Activated CD4-positive, alpha-beta T cell treated with anti-CD3 and anti-CD28 coated beads, Interleukin-2, amount 50 U/mL, for 1 hour (primary cell): ENCODE measurements at regions not wholly inside any gene's neighbourhood (a gene's known extent, or its start where the extent isn't known, plus 50 kb on each side); places are given as distances from the start of the nearest gene placed in this dataset.

Source experiments
- DNase-seq: peaks from one replicate; pipeline ENCODE4 v3.0.0-alpha.2; 2020

DNA sequence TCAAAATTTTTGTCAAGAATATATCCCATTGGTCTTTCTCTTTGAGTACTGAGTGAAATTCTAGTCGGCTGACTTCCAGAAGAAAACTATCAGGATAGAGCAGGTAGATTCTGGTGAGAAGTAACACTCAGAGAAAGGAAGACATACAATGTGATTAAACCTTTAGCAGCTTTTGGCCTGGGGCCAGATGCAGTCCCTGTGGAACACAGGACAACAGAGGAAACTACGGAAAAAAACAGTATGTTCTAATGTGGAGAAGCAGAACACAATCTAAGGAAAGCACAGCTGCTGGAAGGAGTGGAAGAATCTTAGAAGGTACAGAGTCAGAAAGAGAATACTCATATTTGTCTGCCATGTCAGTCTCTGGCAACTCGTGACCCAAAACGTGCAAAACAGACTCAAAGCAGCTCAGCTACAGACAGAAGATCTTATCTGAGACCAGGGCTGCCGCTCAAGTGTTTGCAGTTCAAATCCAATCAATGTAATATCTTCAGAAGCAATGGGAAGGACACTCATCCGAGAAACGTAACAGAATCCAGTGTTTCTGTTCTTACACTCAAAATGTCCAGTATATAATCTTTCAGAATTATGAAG is 283.8 kb downstream of the MRPL39 start:
- DNase-seq, result no peak

DNA sequence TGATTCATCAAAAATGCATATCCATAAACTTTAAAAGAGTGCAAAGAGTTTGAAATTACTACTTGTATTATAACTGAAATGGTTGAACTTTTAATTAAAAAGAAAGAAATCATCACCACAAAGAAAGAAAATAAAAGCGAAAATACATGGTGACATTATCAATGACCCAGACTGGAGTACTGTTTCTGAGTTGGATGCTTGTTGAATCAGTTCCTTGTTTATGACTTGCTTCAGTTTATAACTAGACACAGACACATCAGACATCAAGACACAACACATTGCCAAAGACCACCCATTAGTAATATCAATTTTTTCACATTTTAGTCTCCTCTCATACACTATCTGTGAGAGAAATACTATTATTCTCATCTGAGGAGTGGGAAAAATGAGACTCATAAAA is 293.0 kb downstream of the MRPL39 start:
- no peak for DNase-seq

DNA sequence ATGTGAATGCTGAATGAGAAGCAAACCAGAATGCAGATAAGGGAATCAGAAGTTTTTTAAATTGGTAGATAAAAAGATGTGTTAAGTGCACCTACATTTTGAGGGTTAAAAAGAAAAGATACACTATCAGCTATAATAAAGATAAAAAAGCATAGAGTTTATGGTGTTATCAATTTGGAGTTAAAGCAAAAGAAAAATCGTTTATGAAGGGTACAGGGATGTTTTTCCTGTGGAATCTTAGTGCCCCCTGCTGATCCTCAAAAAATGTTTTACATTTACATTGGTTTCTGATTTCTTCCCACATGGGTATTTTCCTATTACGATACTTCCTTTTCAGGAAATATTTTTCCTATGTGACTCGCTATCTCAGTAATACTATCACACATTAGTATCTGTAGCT is 293.5 kb downstream of the MRPL39 start:
- DNase-seq, result no peak

DNA sequence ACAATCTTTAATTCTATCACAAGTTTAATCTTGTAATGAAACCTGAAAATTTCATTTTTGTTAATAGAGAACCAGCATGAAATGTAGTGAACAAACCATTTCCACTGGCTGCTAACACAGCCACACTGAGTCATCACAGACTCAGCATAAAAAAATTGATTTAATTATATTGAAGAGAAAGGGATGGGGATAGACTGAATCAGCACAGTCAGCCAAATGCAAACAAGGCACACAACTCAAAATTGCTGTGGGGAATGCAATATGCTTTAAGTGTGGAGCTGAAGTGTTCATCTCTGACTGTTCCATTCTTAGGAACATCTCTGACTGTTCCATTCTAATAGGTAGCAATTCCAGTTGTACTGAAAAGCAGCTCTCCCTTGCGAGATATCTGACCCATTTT is 299.8 kb downstream of the MRPL39 start:
- no peak for DNase-seq

DNA sequence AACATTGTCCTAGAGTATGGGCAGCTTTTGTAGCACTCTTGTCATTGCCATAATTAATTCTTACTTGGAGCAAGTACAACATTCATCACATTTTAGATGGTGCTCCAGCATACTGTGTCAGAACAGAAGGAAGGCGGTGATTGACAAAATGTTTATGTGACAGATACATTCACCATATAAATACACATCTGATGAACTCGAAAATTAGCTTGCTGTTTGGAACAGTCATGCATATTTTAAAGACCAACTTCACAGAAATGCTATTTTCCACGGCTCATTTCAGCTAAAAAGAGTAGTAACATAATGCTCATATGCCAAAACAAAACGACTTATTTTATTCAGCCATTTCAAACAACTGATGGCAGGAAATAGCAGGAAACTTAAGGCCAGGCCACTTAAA is 302.7 kb downstream of the MRPL39 start:
- DNase-seq, result no peak

DNA sequence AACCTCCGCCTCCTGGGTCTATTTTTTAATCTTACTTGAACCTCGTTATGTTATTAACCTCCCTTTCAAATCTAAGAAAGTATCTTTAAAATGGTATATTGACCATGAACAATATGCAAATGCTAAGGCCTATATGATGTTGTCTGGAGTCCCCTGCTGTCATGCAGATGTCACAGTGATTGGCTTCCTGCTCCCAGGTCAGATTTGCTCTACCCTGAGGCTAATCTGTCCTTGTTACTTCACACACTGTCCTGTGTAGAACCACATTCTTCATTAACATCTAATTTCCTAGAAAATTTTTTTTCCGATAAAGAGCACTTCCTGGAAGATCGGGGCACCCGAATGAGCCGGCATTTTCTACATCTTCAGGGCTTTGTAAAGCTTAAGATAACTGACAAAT is 306.6 kb downstream of the MRPL39 start:
- DNase-seq, result no peak

DNA sequence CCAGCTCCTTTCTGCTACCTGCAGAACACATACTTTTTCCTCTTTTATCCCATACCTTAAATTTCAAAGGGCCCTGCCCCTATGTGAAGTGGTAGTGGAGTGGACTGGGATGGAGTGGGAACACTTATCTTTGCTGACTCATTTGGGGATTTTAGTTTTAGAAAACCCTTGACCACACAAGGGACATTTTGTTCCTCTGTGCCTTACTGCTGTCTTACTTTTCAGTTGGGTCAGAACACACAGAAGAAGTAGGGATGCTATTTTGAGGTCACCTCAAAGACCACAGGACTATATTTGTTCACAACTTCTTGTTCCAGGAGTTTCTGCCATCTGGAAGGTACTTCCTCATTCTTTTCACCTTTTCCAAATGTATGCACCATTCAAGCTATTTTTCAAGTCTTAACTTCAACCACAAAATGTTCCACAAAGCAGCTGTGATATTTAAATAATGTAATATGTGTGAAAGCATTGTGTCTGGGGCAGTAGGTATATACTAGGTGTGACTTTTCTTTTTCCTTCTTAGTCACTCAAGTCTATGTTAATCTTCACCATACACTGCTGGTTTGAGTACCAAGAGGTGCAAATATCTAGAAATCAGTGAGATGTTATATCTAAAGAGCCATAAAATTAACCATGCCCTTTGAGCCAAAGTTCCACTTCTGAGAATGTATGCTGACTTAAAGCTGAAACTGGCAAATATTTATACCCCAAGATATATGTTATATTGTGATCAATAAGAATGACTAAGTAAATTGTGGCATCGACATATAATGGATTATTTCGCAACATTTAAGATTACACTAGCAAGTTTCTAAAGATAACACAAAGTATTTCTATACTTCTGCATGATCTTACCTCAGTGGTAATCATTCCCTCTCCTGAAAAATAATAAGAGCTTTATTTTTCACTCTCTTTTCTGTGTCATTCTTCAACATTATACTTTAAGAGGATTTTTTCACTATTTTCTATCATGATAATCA is 308.5 kb downstream of the MRPL39 start:
- no peak for DNase-seq

DNA sequence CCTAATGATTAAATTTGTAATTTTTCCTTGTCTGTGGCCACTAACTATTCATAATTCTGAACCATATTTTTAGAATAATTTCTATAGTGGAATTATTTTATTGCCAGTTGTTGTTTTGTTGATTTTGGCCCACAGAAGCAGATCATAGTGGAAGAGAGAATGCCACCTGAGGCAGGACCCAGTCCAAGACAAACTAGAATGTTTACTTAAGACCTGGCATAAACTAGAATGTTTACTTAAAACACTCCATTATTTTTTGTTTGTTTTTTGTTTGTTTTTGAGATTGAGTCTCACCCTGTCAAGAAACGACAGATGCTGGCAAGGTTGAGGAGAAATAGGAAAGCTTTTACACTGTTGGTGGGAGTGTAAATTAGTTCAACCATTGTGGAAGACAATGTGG is 310.2 kb downstream of the MRPL39 start:
- no peak for DNase-seq

DNA sequence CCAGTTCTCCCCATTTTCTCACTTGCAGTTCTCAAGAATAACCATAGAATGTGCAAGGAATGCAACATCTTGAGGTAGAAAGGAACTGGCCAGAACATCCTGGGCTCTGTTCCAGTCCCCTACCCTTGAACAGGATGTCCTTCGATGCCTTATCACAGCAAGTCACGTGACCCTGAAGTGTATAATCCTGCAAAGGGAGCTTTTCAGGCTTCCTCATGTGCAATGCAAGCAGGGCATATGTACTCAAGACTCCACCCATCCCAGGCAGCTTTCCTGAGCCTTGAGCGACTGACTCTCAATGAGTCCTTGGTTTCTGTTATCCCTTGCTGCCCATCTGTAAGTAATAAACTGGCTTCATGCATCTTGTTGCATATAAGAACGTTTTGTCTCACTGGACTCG is 311.0 kb downstream of the MRPL39 start:
- no peak for DNase-seq

DNA sequence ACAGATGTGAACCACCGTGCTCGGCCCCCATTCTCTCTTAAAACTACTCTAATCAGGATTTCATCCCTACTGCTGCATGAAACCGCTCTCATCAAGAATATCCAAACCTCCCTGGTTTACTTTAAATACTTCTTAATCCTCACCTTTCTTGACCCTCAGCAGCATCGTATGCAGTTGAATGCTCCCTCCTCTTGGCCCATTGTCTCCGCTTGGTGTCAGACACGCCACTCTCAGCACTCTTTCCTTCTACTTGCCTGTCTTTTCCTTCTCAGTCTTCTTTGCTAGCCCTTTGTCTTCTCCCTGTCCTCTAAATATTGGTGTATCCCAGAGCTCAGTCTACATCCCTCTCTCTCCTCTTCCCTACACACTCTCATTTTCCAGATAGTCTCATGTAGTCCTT is 314.9 kb downstream of the MRPL39 start:
- no peak for DNase-seq

DNA sequence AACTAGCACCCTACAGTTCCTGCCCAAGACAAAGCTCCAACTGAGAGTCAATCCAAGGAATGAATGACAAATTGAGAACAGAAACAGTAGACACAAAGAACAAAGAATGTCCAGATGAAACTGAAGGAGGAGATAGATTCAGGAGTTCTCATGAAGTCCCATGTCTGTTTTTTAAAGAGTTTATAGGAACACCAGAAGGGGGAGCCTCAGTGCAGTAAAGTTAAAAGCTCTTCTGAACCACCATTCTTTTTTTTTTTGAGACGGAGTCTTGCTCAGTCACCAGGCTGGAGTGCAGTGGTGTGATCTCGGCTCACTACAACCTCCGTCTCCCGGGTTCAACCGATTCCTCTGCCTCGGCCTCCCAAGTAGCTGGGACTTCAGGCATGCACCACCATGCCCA is 323.6 kb downstream of the MRPL39 start:
- DNase-seq, result no peak

DNA sequence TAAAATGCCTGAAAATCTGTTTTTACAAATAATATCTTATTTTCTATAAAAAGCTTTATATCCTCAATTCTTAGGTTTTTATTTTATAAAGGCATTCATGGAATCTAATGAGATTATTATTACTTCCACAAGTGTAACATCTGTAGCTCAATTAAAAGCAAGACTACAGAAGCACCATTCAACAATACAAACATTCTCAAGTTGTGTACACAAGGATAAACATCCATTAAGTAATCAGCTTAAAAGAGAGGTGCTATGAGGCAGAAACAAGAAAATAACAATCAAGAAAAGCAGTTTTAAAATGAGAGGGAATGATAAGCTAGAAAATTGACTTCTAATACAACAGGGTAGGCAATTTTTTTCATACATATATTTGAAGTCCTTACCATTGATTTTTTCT is 326.1 kb downstream of the MRPL39 start:
- DNase-seq, result no peak

DNA sequence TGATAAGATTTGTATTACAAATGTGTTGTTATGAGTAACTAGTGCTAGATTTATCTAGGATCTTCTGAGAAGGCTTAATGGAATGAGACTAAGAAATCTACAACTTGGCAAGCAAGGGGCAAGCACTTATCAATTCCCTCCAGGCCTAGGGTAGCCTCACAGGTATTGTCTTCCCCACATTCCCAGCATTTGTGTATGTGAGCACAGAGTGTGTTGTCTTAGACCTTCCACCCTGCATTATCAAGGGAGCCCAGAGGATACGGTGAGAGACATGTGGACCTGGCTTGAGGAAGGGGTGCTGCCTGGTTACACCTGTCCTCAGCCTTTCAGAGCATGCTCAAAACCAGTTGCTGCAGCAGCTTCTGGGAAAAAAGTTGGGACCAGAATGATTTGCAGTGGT is 327.2 kb downstream of the MRPL39 start:
- no peak for DNase-seq

DNA sequence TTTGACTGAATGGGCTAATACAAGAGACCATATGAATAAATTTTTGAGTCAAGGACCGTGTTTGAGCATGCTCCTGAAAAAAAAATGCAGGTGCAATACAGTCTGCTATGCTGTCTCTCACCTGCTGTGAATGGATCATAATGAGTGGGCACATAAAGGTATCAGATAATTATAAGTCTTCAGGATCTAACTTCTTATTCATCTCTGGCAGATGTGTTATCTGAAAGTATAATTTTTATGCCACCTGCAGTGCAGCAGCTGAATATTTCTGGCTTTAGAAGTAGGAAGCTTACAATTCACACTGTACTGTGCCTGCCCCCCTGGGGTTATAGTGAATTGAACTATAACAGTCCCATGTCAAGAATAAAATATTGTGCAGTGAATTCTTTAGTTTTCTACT is 333.3 kb downstream of the MRPL39 start:
- DNase-seq, result no peak

DNA sequence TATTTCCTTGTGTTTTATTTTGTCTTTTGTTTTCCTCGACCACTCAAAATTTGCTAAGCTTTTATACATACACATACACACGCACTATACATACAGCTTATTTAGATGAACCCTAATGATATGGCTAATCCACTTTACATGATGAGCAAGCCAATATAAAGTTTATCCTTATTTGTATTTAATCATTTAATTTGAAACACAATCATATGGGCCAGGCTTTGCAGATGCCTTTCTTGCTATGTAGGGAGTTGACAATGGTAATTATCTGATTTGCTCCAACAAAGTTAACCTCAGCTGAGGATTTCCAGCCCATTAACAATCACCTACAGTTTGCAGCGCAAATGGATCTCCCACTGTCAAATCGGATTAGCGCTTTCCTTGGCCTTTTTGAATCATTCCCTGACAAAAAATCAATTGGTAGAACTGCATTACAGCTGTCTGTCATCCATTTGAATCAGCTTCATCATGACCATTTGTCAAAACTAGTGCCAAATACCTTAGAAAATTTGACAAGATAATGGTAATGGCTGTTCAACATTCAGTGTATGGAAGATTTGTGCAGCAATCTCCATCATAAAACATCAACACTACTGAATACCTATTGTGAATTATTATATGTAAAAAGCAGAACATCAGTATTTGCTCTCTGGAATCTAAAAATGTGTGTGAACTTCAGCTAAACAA is 352.6 kb downstream of the MRPL39 start:
- no peak for DNase-seq

DNA sequence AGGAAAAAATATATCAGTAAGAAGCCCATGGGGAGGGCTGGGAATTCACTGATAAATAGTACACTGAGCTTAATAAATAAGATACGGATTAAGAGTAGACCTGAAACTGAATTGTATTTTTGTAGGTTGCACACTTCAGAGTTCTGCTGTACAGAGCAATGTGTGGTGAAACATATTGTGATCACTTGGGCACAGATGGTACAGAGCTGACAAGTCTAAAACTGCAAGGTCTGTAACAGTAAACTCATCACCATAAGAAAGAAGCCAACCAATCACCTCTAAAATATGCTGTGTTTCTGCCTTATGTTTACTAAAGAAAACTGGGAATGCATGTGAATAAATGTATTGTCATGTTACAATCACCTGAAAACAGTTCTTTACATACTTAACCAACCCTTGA is 360.7 kb downstream of the MRPL39 start:
- no peak for DNase-seq

DNA sequence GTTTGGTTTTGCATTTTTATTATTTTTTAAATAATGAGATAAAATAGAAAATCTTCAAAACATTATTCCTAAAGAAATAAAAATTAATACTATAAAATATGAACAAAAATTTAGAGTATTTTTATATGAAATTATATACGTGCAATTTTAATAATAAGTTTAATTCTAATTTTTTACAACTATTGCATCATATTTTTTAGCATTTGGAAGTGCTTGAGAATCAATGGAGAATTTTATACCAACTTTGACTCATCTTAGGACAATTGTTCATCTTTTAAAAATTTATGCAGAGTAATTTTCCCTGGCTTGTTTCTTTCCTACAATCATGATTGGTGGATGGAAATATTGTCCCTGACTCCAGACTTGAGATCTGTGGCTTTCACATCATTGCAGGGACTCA is 362.5 kb downstream of the MRPL39 start:
- DNase-seq, result no peak

DNA sequence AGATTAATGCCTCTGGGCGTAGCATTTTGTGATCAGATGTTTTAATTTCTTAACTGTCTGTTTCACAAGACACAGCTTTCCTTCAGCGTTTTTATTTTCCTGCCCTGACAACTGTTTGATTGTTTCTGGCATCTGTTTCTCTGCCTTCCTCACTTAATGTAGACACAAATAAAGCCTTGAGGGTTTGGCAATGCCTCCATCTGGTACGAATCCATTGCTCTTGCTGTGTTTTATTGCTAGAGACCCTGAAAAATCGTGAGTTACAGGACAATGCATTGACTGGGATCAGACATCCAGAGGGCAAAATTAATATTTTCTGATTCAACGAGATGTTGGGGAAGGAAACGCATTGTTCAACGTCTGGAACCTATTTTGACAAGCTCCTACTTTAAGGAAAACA is 363.5 kb downstream of the MRPL39 start:
- DNase-seq, result no peak

DNA sequence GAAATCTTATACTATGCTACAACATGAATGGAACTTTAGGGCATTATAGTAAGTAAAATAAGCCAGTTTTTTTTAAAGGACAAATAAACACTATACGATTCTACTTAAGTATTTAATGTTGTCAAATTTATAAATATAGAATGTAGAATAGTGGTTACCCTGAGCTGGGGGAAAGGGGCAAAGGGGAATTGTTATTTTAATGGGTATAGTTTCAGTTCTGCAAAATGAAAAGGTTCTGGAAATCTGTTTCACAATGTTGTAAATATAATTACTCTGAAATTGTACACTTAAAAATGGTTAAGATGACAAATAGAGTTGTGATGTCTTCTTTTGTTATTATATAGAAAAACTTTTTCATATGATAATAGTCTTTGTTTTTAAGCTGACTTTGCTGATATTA is 366.3 kb downstream of the MRPL39 start:
- no peak for DNase-seq

DNA sequence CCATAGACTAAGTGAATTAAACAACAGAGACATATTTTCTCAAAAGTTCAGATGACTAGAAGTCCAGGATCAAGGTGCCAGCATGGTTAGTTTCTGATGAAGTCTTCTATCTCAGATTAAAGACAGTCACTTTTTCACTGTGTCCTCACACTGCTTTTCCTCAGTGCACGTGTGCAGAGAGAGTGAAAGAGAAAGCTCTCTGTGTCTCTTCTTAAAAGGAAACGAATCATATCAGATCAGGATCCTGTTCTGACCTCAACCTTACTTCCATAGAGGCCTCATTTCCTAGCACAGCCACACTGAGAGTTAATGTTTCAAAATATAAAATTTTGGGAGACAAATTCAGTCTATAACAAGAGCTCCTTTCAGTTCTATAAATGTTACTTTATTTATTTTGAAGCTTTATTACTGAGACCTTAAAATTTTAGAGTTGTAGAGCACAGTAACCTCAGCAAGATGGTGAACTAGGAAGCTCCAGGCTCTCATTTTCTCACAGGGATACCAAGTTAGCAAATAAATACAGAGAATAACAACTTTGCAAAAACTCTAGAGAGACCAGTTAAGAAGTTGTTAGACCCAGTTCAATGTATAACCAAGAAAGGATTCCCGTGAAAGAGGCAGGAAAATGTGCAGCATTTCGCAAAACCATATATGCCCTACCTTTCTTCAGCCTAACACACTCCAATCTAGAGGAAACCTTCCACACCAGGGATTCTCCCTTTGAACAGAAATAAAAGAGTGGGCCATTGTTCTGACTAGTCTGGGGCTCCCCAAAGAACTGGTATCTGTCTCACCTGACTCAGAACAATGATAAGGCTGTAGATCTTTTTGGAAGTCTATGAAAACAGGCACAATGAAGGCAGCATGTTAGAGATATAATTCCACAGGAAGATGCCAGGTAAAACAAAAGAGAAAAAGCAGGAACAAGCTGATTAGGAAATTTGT is 372.2 kb downstream of the MRPL39 start:
- DNase-seq, result no peak

DNA sequence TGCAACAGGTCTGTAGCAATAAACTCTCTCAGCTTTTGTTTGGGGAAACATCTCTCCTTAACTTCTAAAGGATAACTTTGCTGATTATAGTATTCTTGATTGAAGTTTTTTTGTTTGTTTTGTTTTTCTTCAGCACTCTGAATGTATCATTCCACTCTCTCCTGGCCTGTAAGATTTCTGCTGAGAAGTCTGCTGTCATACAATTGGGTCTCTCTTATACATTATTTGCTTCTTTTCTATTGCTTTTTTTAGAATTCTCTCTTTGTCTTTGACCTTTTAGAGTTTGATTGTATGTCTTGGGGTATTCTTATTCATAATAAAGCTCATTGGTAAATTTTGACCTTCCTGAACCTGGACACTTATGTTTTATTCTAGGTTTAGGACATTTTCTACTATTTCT is 386.3 kb downstream of the MRPL39 start:
- no peak for DNase-seq

DNA sequence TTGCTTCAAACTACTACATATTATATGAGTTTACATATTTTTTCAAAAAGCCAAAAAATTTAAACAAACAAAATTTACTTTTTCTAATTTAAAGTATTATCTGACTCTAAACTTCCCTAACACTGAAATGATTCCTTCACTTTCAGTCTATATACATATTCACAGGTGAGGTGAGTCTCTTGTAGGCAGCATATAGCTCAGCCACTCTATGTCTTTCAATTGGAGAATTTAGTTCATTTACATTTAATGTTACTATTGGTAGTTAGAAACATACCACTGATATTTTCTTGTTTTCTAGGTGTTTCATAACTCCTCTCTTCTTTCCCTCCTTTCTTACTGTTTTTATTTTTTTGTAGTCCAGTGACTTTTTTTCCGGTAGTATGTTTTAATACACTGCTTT is 387.1 kb downstream of the MRPL39 start:
- no peak for DNase-seq
